Kidney (tissue), 13 donors: ENCODE measurements at regions not wholly inside any gene's neighbourhood (a gene's known extent, or its start where the extent isn't known, plus 50 kb on each side); places are given as distances from the start of the nearest gene placed in this dataset.

ENCODE experiments used
- DNase-seq, 5 donors: peaks; one replicate each; pipeline ENCODE4 v3.0.0-alpha.2; 2013 to 2020
- FAIRE-seq: peaks from 2 replicates; lab custom pipeline; 2012; peaks lifted over from hg19 to GRCh38; lab: Jason Lieb, UNC
- H3K27ac ChIP-seq, 2 donors: one replicate each; pipeline ENCODE4 v1.7.0; 2013; ENCODE audit warnings: low read depth in 2 of 2, low read length in 2 of 2, inconsistent platforms in 1 of 2
- H3K27me3 ChIP-seq: one replicate; pipeline ENCODE4 v1.7.1; 2013; ENCODE audit warnings: low read length, inconsistent platforms; ENCODE audit not compliant: control insufficient read depth, insufficient read depth
- H3K36me3 ChIP-seq, 3 donors: one replicate each; pipeline versions ENCODE4 v1.7.0 to v1.7.1; 2013; ENCODE audit warnings: low read length in 3 of 3, control low read depth in 1 of 3, inconsistent platforms in 1 of 3; ENCODE audit not compliant: insufficient read depth in 3 of 3, control insufficient read depth in 2 of 3
- H3K4me1 ChIP-seq, 3 donors: one replicate each; pipeline versions ENCODE4 v1.7.0 to v1.7.1; 2013; ENCODE audit warnings: low read length in 3 of 3, inconsistent platforms in 1 of 3, low read depth in 1 of 3; ENCODE audit not compliant: control insufficient read depth in 2 of 3, insufficient read depth in 2 of 3
- H3K4me3 ChIP-seq, 3 donors: one replicate each; pipeline versions ENCODE4 v1.7.0 to v1.8.1; 2013; ENCODE audit warnings: low read length in 3 of 3, control low read depth in 1 of 3, inconsistent platforms in 1 of 3
- H3K9ac ChIP-seq, 3 donors: one replicate each; pipeline versions ENCODE4 v1.7.0 to v1.7.1; 2013; ENCODE audit warnings: low read length in 3 of 3, control low read depth in 1 of 3, inconsistent platforms in 1 of 3
- H3K9me3 ChIP-seq, 3 donors: one replicate each; pipeline versions ENCODE4 v1.7.0 to v1.7.1; 2013; ENCODE audit warnings: low read length in 3 of 3, control low read depth in 1 of 3, inconsistent platforms in 1 of 3; ENCODE audit not compliant: control insufficient read depth in 2 of 3, insufficient read depth in 1 of 3
- CTCF ChIP-seq: IDR thresholded peaks from 3 replicates; pipeline ENCODE4 v1.5.1; 2012; ENCODE audit warnings: mild to moderate bottlenecking, moderate library complexity, borderline replicate concordance; ENCODE audit not compliant: insufficient read depth; ENCODE audit errors: extremely low read depth
- intact Hi-C: fragments of 100-400 bp; cut with DNase I; formaldehyde crosslinking; loops from one replicate; pipeline ENCODE4 v1.11.1; 2022
- donor health status: control.
- donor health status: control.
- donor health status: control.
- donor health status: control.
- donor health status: control.
- donor health status: DM: yes; HTN: yes; CAD: no.
- donor health status: Normal renal cell carcinoma (clear cell type).

GRCh38 chr13:112186091-112186490, 119.1 kb downstream of the SOX1 start:
- no peak for FAIRE-seq

GRCh38 chr13:112187527-112188297, 120.8 kb downstream of the SOX1 start:
- Histone ChIP-seq H3K4me3 (no peak overlapping the region), H3K9me3 (no peaks in the 10 kb centered on the region), H3K27me3 (no peaks in the 10 kb centered on the region), H3K36me3 (no peaks in the 10 kb centered on the region), H3K4me1 (no peaks in the 10 kb centered on the region), H3K27ac (no peak overlapping the region), H3K9ac (no peak overlapping the region)
- intact Hi-C loops = no loop called here
- FAIRE-seq (no peak), DNase-seq (peak in 1 of 5 donors; percentile 9)
- TF ChIP-seq CTCF = no peak

More at GRCh38 chr13:112186091-112186490, 119.1 kb downstream of the SOX1 start:
- Histone ChIP-seq H3K4me3 (no peak overlapping the region), H3K27me3 (no peaks in the 10 kb centered on the region), H3K27ac (no peak overlapping the region), H3K4me1 (no peaks in the 10 kb centered on the region), H3K36me3 (no peaks in the 10 kb centered on the region), H3K9ac (no peak overlapping the region), H3K9me3 (no peaks in the 10 kb centered on the region)
- TF ChIP-seq CTCF = no peak
- DNase-seq = no peak
- intact Hi-C loops = no loop called here

GRCh38 chr13:112188298-112188610, 121.3 kb downstream of the SOX1 start:
- no peak for TF ChIP-seq CTCF
- no peak overlapping the region for H3K4me3 ChIP-seq
- no peak for FAIRE-seq
- no peak overlapping the region for H3K27ac ChIP-seq
- intact Hi-C loops = no loop called here
- H3K27me3 ChIP-seq = no peaks in the 10 kb centered on the region
- no peaks in the 10 kb centered on the region for H3K36me3 ChIP-seq
- H3K9me3 ChIP-seq = no peaks in the 10 kb centered on the region
- no peaks in the 10 kb centered on the region for H3K4me1 ChIP-seq
- H3K9ac ChIP-seq = no peak overlapping the region
- DNase-seq = no peak
